Suprapubic skin (tissue), 4 donors: ENCODE measurements at regions not wholly inside any gene's neighbourhood (a gene's known extent, or its start where the extent isn't known, plus 50 kb on each side); places are given as distances from the start of the nearest gene placed in this dataset.

Experiments used
- EP300 ChIP-seq: sonication (generic); formaldehyde crosslinking; IDR thresholded peaks from one replicate; pipeline ENCODE4 v1.6.1; 2017; ENCODE audit warnings: antibody characterized with exemption
- POLR2AphosphoS5 ChIP-seq, 3 donors: sonication (generic); formaldehyde crosslinking; IDR thresholded peaks; one replicate each; pipeline ENCODE4 v1.6.1; 2017; ENCODE audit warnings: antibody characterized with exemption in 3 of 3
- TF ChIP-seq, protein P1 (sequence below), 2 donors: fragments of 200-600 bp in 1 of 2; fragments of 450-650 bp in 1 of 2; sonication (generic) in 1 of 2; IDR thresholded peaks; one replicate each; pipeline ENCODE4 v1.5.1; 2016 to 2019; ENCODE audit warnings: antibody characterized with exemption in 2 of 2, mild to moderate bottlenecking in 1 of 2, moderate library complexity in 1 of 2

GRCh38 chr15:26166429-26166828 lies 303.3 kb upstream of the ATP10A start:
- TF ChIP-seq, protein P1, sequence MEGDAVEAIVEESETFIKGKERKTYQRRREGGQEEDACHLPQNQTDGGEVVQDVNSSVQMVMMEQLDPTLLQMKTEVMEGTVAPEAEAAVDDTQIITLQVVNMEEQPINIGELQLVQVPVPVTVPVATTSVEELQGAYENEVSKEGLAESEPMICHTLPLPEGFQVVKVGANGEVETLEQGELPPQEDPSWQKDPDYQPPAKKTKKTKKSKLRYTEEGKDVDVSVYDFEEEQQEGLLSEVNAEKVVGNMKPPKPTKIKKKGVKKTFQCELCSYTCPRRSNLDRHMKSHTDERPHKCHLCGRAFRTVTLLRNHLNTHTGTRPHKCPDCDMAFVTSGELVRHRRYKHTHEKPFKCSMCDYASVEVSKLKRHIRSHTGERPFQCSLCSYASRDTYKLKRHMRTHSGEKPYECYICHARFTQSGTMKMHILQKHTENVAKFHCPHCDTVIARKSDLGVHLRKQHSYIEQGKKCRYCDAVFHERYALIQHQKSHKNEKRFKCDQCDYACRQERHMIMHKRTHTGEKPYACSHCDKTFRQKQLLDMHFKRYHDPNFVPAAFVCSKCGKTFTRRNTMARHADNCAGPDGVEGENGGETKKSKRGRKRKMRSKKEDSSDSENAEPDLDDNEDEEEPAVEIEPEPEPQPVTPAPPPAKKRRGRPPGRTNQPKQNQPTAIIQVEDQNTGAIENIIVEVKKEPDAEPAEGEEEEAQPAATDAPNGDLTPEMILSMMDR (IDR thresholded peaks at IDR 0.05): no peak
- TF ChIP-seq EP300: no peak
- TF ChIP-seq POLR2AphosphoS5 (IDR thresholded peaks at IDR 0.05): no peak
